Cardiac fibroblast (primary cell): ENCODE measurements at regions not wholly inside any gene's neighbourhood (a gene's known extent, or its start where the extent isn't known, plus 50 kb on each side); places are given as distances from the start of the nearest gene placed in this dataset.

Experiments used
- DNase-seq, 2 donors: peaks; one replicate each; pipeline versions ENCODE4 v3.0.0 to v3.0.0-alpha.2; 2010; ENCODE audit warnings: low read depth in 2 of 2
- H3K4me3 ChIP-seq, 2 donors: replicated peaks in 1 of 2; 1 replicate in 1 of 2; 2 replicates in 1 of 2; pipeline ENCODE4 v1.5.1; 2011; ENCODE audit warnings: low read depth in 2 of 2, low read length in 2 of 2, mild to moderate bottlenecking in 2 of 2, moderate library complexity in 1 of 2
- TF ChIP-seq, protein P1 (sequence below): IDR thresholded peaks from one replicate; pipeline ENCODE4 v1.5.1; 2011; ENCODE audit warnings: low read depth, mild to moderate bottlenecking, low read length, inconsistent platforms

GRCh38 chr3:67846166-67846565 is 191.8 kb upstream of the SUCLG2 start:
- H3K4me3 ChIP-seq = no peak overlapping the region
- TF ChIP-seq, protein P1, sequence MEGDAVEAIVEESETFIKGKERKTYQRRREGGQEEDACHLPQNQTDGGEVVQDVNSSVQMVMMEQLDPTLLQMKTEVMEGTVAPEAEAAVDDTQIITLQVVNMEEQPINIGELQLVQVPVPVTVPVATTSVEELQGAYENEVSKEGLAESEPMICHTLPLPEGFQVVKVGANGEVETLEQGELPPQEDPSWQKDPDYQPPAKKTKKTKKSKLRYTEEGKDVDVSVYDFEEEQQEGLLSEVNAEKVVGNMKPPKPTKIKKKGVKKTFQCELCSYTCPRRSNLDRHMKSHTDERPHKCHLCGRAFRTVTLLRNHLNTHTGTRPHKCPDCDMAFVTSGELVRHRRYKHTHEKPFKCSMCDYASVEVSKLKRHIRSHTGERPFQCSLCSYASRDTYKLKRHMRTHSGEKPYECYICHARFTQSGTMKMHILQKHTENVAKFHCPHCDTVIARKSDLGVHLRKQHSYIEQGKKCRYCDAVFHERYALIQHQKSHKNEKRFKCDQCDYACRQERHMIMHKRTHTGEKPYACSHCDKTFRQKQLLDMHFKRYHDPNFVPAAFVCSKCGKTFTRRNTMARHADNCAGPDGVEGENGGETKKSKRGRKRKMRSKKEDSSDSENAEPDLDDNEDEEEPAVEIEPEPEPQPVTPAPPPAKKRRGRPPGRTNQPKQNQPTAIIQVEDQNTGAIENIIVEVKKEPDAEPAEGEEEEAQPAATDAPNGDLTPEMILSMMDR = no peak
- DNase-seq = no peak

- no peak overlapping the region for H3K4me3 ChIP-seq
- TF ChIP-seq, protein P1 = no peak
- no peak for DNase-seq
Measured at GRCh38 chr3:67832817-67833216, 178.4 kb upstream of the SUCLG2 start.

GRCh38 chr3:67831262-67831661 is 176.8 kb upstream of the SUCLG2 start:
- no peak overlapping the region for H3K4me3 ChIP-seq
- TF ChIP-seq, protein P1 = no peak
- DNase-seq = no peak

DNA sequence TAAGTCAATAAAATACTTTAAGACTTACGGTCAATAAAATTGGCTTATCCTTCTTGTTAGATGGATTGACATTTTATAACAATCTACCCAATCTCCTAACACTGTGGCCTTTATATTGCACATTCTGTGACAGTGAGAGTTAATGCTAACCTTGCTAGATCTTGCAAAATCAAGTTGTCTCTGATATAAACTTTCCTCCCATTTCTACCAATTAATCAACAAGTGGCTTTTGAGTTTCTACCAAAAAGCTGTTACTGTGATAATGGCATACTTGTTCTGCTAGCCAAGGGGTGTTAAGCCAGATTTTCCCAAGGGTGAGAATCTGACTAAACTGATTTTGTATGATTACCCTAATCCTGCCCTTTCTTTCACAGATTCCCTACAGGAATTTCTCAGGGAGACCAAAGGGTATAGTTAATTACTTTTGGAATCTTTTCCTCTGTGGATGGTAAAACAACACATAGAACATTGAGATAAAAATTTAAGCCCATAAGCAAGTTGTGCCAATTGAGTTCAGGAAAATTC is 174.1 kb upstream of the SUCLG2 start:
- TF ChIP-seq, protein P1 = no peak
- DNase-seq = no peak
- no peak overlapping the region for H3K4me3 ChIP-seq

DNA sequence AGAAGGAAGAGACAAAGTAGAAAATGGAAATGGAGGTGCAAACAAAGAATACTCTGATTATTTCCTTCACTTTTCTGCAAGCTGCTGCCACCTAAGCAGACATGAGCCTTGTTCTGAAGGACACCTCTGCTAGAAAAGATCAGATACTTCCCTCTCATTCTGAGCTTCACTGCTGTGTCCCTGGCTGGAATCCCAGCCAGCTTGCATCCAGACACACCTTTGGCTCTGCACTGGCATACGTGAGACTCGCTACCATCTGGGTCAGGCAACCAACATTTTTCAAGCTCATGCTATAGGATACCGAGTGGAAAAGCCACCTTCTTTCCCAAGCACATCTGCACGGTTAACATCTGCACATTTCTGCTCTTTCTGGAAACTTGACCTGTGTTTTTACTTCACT is 166.7 kb upstream of the SUCLG2 start:
- TF ChIP-seq, protein P1 = no peak
- H3K4me3 ChIP-seq = no peak overlapping the region
- no peak for DNase-seq

DNA sequence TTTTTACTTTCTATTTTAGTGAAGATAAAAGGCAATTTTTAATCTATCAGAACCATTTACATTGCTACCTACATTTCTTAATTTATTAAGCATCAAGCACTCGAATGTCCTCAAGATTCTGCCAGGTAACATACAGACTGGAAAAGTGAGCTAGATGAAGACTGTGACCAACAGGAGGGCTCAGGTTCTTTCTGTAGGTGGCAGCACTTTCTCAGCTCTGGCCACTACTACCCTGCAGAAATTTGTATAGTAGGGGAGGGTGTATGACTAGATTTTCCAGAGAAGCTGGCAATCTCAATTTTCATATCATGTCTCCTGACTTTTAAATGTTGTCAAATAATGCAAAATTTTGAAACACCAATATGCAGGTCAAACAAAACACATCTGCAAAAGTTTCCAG is 165.0 kb upstream of the SUCLG2 start:
- TF ChIP-seq, protein P1 = peak; percentile 14
- no peak overlapping the region for H3K4me3 ChIP-seq
- no peak for DNase-seq

DNA sequence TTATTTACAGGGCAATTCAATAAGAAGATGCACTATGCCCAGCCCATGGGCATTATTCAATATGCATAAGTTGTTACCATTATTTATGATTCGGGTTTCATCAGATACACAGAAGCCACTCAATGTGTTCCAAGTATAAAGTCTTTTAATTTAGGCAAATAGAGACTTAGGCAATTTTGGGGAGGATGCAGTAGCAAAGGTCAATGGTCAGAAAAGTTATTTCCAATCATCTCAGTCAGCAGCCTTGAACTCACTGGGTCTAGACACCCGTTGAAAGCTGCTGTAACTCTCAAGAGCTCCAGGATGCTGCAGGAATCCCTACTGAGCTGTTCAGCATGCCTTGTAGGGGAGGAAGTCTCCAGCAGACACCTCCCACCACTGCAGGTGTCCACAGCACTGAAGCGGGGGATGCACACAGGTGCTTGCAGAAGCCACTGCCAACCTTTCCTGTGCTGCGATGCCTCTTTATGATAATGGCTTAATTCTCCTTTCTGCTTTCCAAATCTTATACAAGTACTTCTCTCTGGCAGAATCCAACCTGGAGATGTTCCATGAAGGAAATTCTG is 155.0 kb upstream of the SUCLG2 start:
- H3K4me3 ChIP-seq = no peak overlapping the region
- TF ChIP-seq, protein P1 = no peak
- no peak for DNase-seq
